Ishikawa (cell line): ENCODE measurements at regions not wholly inside any gene's neighbourhood (a gene's known extent, or its start where the extent isn't known, plus 50 kb on each side); places are given as distances from the start of the nearest gene placed in this dataset.

Source experiments
- CEBPB ChIP-seq: IDR thresholded peaks from 2 replicates; pipeline ENCODE4 v1.6.1; 2012
- CREB1 ChIP-seq: IDR thresholded peaks from 2 replicates; pipeline ENCODE4 v1.6.1; 2012; ENCODE audit warnings: low read depth
- EP300 ChIP-seq: IDR thresholded peaks from 2 replicates; pipeline ENCODE4 v1.6.1; 2012; ENCODE audit warnings: borderline replicate concordance
- NFIC ChIP-seq: IDR thresholded peaks from 2 replicates; pipeline ENCODE4 v1.6.1; 2012
- RAD21 ChIP-seq: IDR thresholded peaks from 2 replicates; pipeline ENCODE4 v1.6.1; 2012; ENCODE audit warnings: low read depth
- TEAD4 ChIP-seq: IDR thresholded peaks from 2 replicates; pipeline ENCODE4 v1.6.1; 2012
- ZBTB7A ChIP-seq: IDR thresholded peaks from 2 replicates; pipeline ENCODE4 v1.6.1; 2012; ENCODE audit warnings: low read depth
- TF ChIP-seq, protein P1 (sequence below): IDR thresholded peaks from 2 replicates; pipeline ENCODE4 v1.6.1; 2012; ENCODE audit warnings: low read depth, mild to moderate bottlenecking

DNA sequence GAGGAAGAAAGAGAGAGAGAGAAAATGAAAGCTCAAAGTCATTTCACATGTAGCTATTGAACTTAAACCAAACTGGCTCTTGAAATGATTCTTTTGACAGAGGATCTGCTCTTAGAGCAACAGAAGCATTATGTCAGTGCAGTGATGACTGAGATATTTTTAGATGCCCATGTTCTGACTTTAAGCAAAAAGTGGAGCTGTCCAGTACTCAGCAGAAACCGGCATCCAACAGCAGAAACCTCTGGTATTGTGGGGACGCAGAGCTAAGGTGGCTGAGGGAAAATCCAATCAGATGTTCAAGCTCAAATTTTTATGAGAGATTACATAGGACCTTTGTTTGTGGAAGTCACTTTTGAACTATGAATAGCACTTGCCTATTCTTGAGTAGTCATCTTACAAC is 69.8 kb upstream of the ANKFN1 start:
- TF ChIP-seq RAD21 = no peak
- no peak for TF ChIP-seq CREB1
- TF ChIP-seq EP300 = no peak
- TF ChIP-seq TEAD4 = no peak
- TF ChIP-seq NFIC = no peak
- no peak for TF ChIP-seq CEBPB
- no peak for TF ChIP-seq ZBTB7A
- TF ChIP-seq, protein P1, sequence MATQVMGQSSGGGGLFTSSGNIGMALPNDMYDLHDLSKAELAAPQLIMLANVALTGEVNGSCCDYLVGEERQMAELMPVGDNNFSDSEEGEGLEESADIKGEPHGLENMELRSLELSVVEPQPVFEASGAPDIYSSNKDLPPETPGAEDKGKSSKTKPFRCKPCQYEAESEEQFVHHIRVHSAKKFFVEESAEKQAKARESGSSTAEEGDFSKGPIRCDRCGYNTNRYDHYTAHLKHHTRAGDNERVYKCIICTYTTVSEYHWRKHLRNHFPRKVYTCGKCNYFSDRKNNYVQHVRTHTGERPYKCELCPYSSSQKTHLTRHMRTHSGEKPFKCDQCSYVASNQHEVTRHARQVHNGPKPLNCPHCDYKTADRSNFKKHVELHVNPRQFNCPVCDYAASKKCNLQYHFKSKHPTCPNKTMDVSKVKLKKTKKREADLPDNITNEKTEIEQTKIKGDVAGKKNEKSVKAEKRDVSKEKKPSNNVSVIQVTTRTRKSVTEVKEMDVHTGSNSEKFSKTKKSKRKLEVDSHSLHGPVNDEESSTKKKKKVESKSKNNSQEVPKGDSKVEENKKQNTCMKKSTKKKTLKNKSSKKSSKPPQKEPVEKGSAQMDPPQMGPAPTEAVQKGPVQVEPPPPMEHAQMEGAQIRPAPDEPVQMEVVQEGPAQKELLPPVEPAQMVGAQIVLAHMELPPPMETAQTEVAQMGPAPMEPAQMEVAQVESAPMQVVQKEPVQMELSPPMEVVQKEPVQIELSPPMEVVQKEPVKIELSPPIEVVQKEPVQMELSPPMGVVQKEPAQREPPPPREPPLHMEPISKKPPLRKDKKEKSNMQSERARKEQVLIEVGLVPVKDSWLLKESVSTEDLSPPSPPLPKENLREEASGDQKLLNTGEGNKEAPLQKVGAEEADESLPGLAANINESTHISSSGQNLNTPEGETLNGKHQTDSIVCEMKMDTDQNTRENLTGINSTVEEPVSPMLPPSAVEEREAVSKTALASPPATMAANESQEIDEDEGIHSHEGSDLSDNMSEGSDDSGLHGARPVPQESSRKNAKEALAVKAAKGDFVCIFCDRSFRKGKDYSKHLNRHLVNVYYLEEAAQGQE = no peak
